Activated naive CD4-positive, alpha-beta T cell treated with anti-CD3 and anti-CD28 coated beads, Interleukin-2, amount 10 ng/mL, durations not matched to agents 7 days and 5 days (primary cell): ENCODE measurements at regions not wholly inside any gene's neighbourhood (a gene's known extent, or its start where the extent isn't known, plus 50 kb on each side); places are given as distances from the start of the nearest gene placed in this dataset.

Experiments
- CTCF ChIA-PET: fragments of 350-600 bp; sonication (Branson Sonifier 250); formaldehyde crosslinking; loops from one replicate; lab custom pipeline; 2021; ENCODE audit warnings: antibody characterized with exemption; lab: Charles Lee
- DNase-seq: peaks from one replicate; pipeline ENCODE4 v3.0.0-alpha.2; 2020
- H3K27ac Mint-ChIP-seq: one replicate; pipeline ENCODE4 v1.8.0; 2021; ENCODE audit warnings: mild to moderate bottlenecking, moderate library complexity, mixed read lengths
- H3K27me3 Mint-ChIP-seq: one replicate; pipeline ENCODE4 v1.8.0; 2021; ENCODE audit warnings: mild to moderate bottlenecking, mixed read lengths
- H3K36me3 Mint-ChIP-seq: one replicate; pipeline ENCODE4 v1.8.0; 2021; ENCODE audit warnings: mixed read lengths
- H3K4me1 Mint-ChIP-seq: one replicate; pipeline ENCODE4 v1.8.0; 2021; ENCODE audit warnings: mixed read lengths
- H3K4me3 Mint-ChIP-seq: one replicate; pipeline ENCODE4 v1.8.0; 2021; ENCODE audit warnings: mild to moderate bottlenecking, moderate library complexity, mixed read lengths
- H3K9me3 Mint-ChIP-seq: one replicate; pipeline ENCODE4 v1.8.0; 2021; ENCODE audit warnings: mixed read lengths

DNA sequence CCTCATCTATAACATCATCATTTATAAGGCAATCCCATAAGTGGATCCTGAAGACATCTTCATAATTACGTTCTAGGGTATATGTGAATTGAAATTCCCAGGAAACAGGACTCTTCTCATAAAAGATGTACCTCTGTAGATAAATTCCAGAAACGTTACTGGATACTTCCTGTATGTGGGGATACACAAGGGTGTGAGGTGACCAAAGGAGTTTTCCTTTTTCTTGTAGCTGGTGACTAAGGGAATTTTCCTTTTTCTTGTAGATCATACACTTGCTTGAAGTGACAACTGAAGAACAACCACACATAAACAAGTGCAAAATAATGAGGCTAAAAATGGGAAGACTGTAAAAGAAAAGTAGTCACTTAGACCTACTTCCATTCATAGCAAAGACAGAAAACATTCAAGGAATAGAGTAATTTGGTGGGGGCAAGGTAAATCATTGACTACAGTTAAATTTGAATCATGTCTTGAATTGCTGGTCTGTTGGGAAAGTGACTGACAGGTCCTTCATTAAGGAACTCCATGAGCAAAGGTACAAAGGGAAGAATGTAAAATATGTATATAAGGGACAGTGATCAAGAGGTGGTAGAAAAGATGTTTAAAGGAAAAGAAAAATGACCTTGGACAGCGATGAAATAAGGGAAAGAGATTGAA, 53.2 kb upstream of the UBE2E3 start:
- DNase-seq = no peak
- H3K27ac Mint-ChIP-seq = no peak overlapping the region
- no peaks in the 10 kb centered on the region for H3K36me3 Mint-ChIP-seq
- H3K4me3 Mint-ChIP-seq = no peak overlapping the region
- no peaks in the 10 kb centered on the region for H3K4me1 Mint-ChIP-seq
- CTCF ChIA-PET = no interaction called here
- peaks cover 3% of the 10 kb centered on the region for H3K27me3 Mint-ChIP-seq
- H3K9me3 Mint-ChIP-seq = no peaks in the 10 kb centered on the region

DNA sequence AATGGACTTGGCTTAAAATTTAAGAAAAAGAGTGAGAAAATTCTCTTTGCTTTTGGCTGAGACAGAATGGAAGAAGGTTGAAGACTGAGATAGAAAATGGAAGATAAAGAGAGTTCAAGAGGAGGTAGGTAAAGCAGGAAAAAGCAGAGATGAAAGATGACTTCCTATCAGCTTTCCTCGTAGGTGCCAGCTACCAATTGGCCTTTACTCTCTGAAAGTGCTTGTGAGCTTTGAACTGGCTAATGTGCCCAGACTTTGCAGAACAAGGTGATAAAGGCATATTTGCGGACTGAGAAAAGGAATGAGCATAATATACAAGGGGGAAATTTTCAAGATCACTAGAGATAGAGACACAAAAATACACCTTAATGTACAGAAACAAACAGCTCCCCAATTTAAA, 54.7 kb upstream of the UBE2E3 start:
- Mint-ChIP-seq H3K36me3 (no peaks in the 10 kb centered on the region), H3K4me3 (no peak overlapping the region), H3K9me3 (no peaks in the 10 kb centered on the region), H3K27me3 (peaks cover 3% of the 10 kb centered on the region), H3K4me1 (no peaks in the 10 kb centered on the region), H3K27ac (no peak overlapping the region)
- CTCF ChIA-PET = no interaction called here
- DNase-seq = no peak

DNA sequence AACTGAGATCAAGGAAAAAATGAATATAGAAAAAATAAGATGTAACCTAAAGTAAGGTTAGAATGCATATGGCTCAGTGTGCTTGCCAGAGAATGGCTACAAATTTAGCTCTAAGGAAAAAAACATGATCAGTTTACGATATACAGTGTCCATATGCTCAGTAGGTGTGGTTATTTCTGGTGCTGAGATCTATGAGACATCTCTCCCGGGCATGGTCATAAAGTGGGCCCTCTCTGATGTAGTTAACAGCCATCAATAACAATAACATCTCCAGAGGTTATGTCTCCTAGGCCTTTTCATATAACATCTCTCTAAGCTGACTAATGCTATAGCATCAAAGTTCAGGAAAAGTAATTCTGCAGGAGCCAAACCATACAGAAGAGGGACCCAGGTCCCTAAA, 56.3 kb upstream of the UBE2E3 start:
- no peaks in the 10 kb centered on the region for H3K4me1 Mint-ChIP-seq
- peaks cover 10% of the 10 kb centered on the region for H3K27me3 Mint-ChIP-seq
- DNase-seq = no peak
- H3K4me3 Mint-ChIP-seq = no peak overlapping the region
- no peaks in the 10 kb centered on the region for H3K36me3 Mint-ChIP-seq
- H3K27ac Mint-ChIP-seq = no peak overlapping the region
- H3K9me3 Mint-ChIP-seq = no peaks in the 10 kb centered on the region
- CTCF ChIA-PET = no interaction called here

DNA sequence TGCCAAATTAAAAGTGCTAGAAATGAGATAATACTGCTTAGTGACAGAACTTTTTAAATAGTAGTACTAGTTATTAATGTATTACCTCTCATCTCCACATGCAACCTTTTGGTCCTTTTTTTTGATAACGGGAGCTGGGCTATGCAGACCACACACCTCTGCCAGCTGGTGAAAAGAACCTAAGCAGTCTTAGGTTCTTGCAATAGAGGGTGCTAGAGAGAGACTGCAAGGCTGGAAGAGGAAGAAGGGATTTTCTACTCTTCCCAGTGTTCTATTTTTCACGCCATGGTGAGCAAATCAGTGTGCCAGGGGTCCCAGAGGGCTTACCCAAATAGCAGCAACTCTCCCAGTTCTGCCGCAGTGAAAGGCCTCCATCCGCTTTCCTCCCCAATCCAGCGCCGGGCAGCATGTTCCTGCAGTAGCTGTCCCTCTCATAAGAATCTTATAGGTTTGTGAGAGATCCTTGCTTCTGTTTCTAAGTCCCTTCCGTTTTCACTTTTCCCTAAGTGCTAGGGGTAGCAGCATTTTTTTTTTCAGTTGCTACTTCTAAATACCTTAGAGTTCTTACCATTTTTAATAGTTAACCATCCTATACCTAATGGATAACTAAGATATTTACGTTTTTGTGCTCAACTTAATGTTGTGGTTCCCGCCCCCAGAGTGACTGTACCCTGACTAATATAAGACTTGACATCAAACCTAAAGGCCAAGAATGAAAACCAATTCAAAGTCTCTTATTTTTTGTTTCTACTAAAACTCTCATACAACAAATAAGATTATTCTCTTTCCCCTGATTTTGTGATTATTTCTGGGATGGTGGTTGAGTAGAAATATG, 69.4 kb upstream of the UBE2E3 start:
- H3K27ac Mint-ChIP-seq = no peak overlapping the region
- H3K9me3 Mint-ChIP-seq = no peaks in the 10 kb centered on the region
- no peak for DNase-seq
- H3K4me3 Mint-ChIP-seq = no peak overlapping the region
- H3K4me1 Mint-ChIP-seq = no peaks in the 10 kb centered on the region
- no peaks in the 10 kb centered on the region for H3K36me3 Mint-ChIP-seq
- H3K27me3 Mint-ChIP-seq = no peaks in the 10 kb centered on the region
- CTCF ChIA-PET = no interaction called here

DNA sequence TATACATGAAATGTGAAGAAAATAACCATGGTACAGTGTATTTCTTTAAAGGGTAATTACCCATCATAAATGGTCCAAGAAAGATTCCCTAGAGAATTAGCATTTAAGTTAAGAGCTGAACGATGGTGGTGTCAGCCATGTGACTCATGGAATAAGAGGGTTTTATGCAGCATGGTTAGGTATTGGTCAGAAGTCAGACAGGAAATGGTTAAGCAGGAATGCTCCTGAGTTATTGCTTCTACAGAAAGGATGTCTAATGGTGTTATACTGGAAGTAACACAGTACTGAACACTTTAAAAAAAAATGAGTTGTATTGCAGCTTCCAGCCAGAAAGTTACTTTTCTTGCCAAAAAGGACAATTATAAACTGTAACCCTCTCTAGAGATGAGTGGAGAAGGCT, 72.7 kb upstream of the UBE2E3 start:
- Mint-ChIP-seq H3K4me1 (no peaks in the 10 kb centered on the region), H3K4me3 (no peak overlapping the region), H3K9me3 (no peaks in the 10 kb centered on the region), H3K36me3 (no peaks in the 10 kb centered on the region), H3K27ac (no peak overlapping the region), H3K27me3 (no peaks in the 10 kb centered on the region)
- CTCF ChIA-PET = no interaction called here
- DNase-seq = no peak

DNA sequence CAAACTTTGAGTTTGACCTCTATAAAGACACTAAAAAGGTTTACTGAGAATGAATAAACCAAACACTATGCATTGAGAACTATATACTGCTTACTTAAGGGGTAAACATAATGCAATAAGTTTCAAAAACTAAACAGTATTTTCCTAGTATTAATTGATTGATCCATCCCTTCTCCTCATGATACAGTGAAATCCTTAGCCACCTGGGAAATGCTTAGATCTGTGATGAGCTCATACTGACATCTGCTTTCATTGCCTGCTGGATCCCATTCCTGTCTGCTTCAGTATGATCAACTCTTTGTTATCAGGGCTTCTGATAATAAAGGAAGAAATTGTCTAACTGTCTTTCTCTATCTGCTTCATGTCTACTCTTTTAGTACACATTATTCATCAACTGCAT, 74.9 kb upstream of the UBE2E3 start:
- Mint-ChIP-seq H3K4me1 (no peaks in the 10 kb centered on the region), H3K27me3 (no peaks in the 10 kb centered on the region), H3K36me3 (no peaks in the 10 kb centered on the region), H3K4me3 (no peak overlapping the region), H3K9me3 (no peaks in the 10 kb centered on the region), H3K27ac (no peak overlapping the region)
- CTCF ChIA-PET = no interaction called here
- no peak for DNase-seq

DNA sequence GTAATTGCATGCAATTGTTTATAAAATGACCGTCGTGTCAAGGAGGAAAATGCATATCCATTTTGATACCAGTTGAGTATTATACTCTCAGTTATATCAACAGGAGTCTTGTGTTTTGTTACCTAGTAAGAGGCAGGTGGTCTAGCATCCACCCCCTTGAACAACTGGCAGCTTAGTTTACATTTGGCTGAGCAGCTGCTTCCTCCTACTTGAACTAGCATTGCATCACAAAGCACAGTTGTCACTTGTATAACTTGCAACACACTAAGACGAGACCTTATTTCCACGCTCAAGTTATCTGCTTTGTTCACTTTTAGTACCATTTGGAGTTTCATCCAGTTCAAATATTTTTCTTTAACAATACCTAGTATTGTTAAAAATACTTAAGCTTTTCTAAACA, 75.4 kb upstream of the UBE2E3 start:
- H3K36me3 Mint-ChIP-seq = no peaks in the 10 kb centered on the region
- H3K4me1 Mint-ChIP-seq = no peaks in the 10 kb centered on the region
- no peak overlapping the region for H3K4me3 Mint-ChIP-seq
- CTCF ChIA-PET = no interaction called here
- H3K27me3 Mint-ChIP-seq = no peaks in the 10 kb centered on the region
- DNase-seq = no peak
- H3K9me3 Mint-ChIP-seq = no peaks in the 10 kb centered on the region
- H3K27ac Mint-ChIP-seq = no peak overlapping the region

DNA sequence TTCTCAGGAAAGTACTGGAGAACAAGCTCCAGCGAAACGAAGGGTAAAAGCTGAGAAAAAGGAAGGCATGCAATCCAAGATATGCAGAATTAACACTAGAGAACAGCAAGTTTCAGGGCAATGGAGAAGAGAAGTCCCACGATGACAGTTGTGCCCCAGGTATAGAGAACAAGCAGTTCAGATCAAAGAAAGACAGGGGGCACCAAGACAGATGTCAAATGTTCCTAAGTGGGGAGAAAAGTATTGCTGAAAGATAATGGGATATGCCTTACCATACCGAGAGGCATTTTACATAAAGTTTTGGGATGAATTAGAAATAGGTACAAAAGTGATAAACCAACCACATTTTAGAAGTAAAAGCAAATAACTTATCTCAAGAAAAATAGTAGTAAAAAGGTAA, 79.1 kb upstream of the UBE2E3 start:
- no peaks in the 10 kb centered on the region for H3K4me1 Mint-ChIP-seq
- H3K9me3 Mint-ChIP-seq = no peaks in the 10 kb centered on the region
- no peak overlapping the region for H3K4me3 Mint-ChIP-seq
- H3K27ac Mint-ChIP-seq = no peak overlapping the region
- peaks cover 3% of the 10 kb centered on the region for H3K27me3 Mint-ChIP-seq
- DNase-seq = no peak
- no peaks in the 10 kb centered on the region for H3K36me3 Mint-ChIP-seq
- CTCF ChIA-PET = no interaction called here

DNA sequence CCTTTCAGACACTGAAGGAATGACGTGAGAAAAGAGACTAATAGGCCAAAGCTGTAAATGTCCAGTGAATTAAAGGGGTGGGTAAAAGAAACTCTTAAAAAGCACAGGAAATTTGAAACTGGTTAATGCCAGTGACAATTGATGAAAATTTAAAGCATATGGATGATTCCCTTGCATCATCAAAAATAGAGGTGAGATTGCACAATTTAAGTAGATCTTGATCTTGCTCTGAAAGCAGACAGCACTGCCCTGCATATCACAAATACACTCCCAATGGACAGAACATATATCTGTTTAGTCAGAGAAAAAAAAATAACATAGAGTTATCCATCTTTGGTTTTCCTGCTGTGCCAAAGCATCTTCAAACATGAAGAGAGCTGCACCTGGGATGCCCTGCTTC, 86.7 kb upstream of the UBE2E3 start:
- H3K27ac Mint-ChIP-seq = no peak overlapping the region
- DNase-seq = no peak
- H3K27me3 Mint-ChIP-seq = no peaks in the 10 kb centered on the region
- H3K4me3 Mint-ChIP-seq = no peak overlapping the region
- H3K36me3 Mint-ChIP-seq = no peaks in the 10 kb centered on the region
- CTCF ChIA-PET = no interaction called here
- H3K4me1 Mint-ChIP-seq = no peaks in the 10 kb centered on the region
- H3K9me3 Mint-ChIP-seq = no peaks in the 10 kb centered on the region

DNA sequence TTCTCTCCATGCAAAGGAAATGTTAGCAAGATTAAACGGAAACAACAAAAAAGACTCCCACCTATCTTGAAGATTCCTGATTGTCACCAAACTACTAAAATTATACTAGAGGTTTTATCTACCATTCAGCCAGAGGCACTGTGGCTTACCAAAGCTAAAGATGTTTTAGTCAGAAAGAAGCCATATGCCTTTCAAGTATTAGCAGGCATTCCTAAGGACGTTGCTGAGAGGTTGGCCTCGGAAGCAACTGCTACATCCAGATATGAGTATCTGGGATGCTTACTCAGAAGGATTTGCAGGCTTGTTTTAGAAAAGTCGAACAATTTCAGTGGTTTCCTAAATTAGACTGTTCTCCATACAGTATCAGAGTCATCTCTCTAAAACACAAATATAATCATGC, 88.3 kb upstream of the UBE2E3 start:
- Mint-ChIP-seq H3K27me3 (no peaks in the 10 kb centered on the region), H3K27ac (no peak overlapping the region), H3K4me3 (no peak overlapping the region), H3K9me3 (no peaks in the 10 kb centered on the region), H3K4me1 (no peaks in the 10 kb centered on the region), H3K36me3 (no peaks in the 10 kb centered on the region)
- CTCF ChIA-PET = no interaction called here
- no peak for DNase-seq

DNA sequence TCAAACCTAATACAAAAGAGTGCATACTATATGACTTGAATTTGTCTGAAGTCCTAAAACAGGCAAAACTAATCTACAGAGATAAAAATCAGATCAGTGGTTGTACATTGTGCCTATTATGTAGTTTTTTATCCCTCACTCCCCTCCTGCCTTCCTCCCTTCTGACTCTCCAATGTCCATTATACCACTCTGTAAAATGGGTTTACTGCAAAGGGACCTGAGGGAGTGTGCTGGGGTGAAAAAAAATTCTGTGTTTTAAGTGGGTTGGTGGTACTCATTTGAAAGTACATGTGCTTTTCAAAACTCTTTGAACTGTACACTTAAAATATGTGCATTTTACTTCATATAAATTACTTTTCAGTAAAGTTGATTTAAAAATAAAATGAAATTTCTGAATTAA, 89.0 kb upstream of the UBE2E3 start:
- Mint-ChIP-seq H3K4me3 (no peak overlapping the region), H3K27me3 (no peaks in the 10 kb centered on the region), H3K27ac (no peak overlapping the region), H3K9me3 (no peaks in the 10 kb centered on the region), H3K36me3 (no peaks in the 10 kb centered on the region), H3K4me1 (no peaks in the 10 kb centered on the region)
- DNase-seq = no peak
- CTCF ChIA-PET = no interaction called here

DNA sequence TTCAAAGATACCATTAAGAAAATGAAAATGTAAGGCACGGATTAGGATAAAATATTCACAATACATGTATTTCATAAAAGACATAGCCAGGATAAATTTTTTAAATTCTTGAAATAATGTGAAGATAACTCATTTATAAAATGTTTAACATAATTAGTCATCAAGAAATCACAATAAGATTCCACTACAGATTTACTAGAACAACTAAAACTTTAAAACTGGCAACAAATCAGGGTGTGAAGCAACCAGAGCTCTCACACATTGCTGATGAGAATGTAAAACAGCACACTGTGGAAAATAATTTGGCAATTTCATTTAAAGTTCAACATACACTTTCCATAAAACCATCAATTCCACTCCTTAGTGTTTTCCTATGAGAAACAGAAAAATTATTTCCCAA, 89.6 kb upstream of the UBE2E3 start:
- Mint-ChIP-seq H3K4me1 (no peaks in the 10 kb centered on the region), H3K9me3 (no peaks in the 10 kb centered on the region), H3K36me3 (no peaks in the 10 kb centered on the region), H3K27me3 (no peaks in the 10 kb centered on the region), H3K27ac (no peak overlapping the region), H3K4me3 (no peak overlapping the region)
- CTCF ChIA-PET = no interaction called here
- no peak for DNase-seq

DNA sequence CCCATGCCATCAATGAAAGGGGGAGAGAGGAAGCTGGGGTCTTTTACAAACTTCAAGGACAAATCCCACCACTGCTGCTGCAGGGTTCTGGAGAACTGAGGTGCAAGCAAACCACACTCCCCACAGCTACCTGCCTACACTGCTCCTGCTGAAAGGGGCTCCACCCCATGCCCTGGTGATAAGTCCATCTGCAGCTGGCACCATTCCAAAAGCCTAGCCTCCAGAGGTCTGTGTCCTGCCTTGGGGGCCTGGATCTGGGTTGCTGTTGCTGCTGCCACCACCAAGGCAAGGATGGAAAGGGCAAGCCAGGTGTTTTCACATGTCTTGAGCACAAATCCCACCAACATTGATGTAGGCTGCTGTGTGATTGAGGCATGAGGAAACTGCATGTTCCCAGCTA, 97.4 kb upstream of the UBE2E3 start:
- CTCF ChIA-PET = no interaction called here
- Mint-ChIP-seq H3K4me1 (no peaks in the 10 kb centered on the region), H3K27me3 (no peaks in the 10 kb centered on the region), H3K9me3 (no peaks in the 10 kb centered on the region), H3K36me3 (no peaks in the 10 kb centered on the region), H3K4me3 (no peak overlapping the region), H3K27ac (no peak overlapping the region)
- no peak for DNase-seq

DNA sequence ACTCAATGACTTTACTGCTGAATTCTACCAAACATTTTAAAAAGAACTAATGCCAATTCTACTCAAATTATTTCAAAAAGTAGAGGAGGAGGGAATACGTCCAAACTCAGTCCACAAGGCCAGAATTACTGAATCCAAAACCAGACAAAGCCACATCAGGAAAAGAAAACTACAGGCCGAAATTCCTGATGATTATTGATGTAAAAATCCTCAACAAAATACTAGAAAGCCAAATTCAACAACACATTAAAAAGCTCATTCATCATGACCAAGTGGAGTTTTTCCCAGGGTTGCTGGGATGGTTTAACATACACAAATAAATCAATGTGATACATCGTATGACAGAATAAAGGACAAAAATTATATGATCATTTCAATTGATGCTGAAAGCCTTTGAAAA, 103.9 kb upstream of the UBE2E3 start:
- Mint-ChIP-seq H3K9me3 (no peaks in the 10 kb centered on the region), H3K4me1 (no peaks in the 10 kb centered on the region), H3K27me3 (peaks cover 5% of the 10 kb centered on the region), H3K36me3 (no peaks in the 10 kb centered on the region), H3K27ac (no peak overlapping the region), H3K4me3 (no peak overlapping the region)
- DNase-seq = no peak
- CTCF ChIA-PET = no interaction called here

DNA sequence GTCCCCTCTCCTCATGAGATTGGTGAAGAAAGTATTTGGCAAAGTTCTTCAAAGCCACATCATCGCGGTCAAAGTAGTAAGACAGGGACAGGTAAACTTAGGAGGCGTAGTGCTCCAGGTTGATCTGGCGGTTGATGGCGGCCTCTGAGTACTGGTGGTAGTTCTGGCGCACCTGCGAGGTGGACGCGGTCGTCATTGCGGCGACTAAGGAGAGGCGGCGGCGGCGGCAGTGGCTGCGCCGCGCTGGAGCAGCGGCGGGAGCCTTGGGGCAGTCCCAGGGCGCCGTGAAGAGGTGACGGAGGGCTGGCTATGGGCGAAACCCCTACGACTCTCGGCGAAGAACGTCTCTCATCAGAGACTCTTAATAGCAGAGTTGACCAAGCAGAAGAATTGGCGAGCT, 107.2 kb upstream of the UBE2E3 start:
- Mint-ChIP-seq H3K27ac (no peak overlapping the region), H3K4me1 (no peaks in the 10 kb centered on the region), H3K9me3 (no peaks in the 10 kb centered on the region), H3K27me3 (peaks cover 5% of the 10 kb centered on the region), H3K4me3 (no peak overlapping the region), H3K36me3 (no peaks in the 10 kb centered on the region)
- CTCF ChIA-PET = no interaction called here
- no peak for DNase-seq
